Suprapubic skin (tissue), 4 donors: ENCODE measurements at regions not wholly inside any gene's neighbourhood (a gene's known extent, or its start where the extent isn't known, plus 50 kb on each side); places are given as distances from the start of the nearest gene placed in this dataset.

ENCODE experiments used
- DNase-seq, 2 donors: peaks; one replicate each; pipeline ENCODE4 v3.0.0-alpha.2; 2019; ENCODE audit warnings: low spot score in 2 of 2
- H3K27ac ChIP-seq: fragments of 200-600 bp; sonication (generic); one replicate; pipeline ENCODE4 v1.5.1; 2019
- H3K27me3 ChIP-seq: fragments of 200-600 bp; sonication (generic); one replicate; pipeline ENCODE4 v1.5.1; 2019
- H3K36me3 ChIP-seq: fragments of 200-600 bp; sonication (generic); one replicate; pipeline ENCODE4 v1.5.1; 2019
- H3K4me1 ChIP-seq: fragments of 200-600 bp; sonication (generic); one replicate; pipeline ENCODE4 v1.5.1; 2019
- H3K4me3 ChIP-seq: fragments of 200-600 bp; sonication (generic); one replicate; pipeline ENCODE4 v1.5.1; 2019; ENCODE audit warnings: mild to moderate bottlenecking
- H3K9me3 ChIP-seq: fragments of 200-600 bp; sonication (generic); one replicate; pipeline ENCODE4 v1.5.1; 2019
- EP300 ChIP-seq: sonication (generic); formaldehyde crosslinking; IDR thresholded peaks from one replicate; pipeline ENCODE4 v1.6.1; 2017; ENCODE audit warnings: antibody characterized with exemption
- POLR2A ChIP-seq, 2 donors: fragments of 450-650 bp; IDR thresholded peaks; one replicate each; pipeline ENCODE4 v1.6.1; 2017; ENCODE audit warnings: antibody characterized with exemption in 2 of 2, mild to moderate bottlenecking in 2 of 2, moderate library complexity in 2 of 2
- POLR2AphosphoS5 ChIP-seq, 3 donors: sonication (generic); formaldehyde crosslinking; IDR thresholded peaks; one replicate each; pipeline ENCODE4 v1.6.1; 2017; ENCODE audit warnings: antibody characterized with exemption in 3 of 3
- WGBS: methylation state at CpG from one replicate; pipeline ENCODE4 v1.1.5; 2018; 5-methylcytosine and 5-hydroxymethylcytosine counted together
- TF ChIP-seq, protein P1 (sequence below), 2 donors: fragments of 200-600 bp in 1 of 2; fragments of 450-650 bp in 1 of 2; sonication (generic) in 1 of 2; IDR thresholded peaks; one replicate each; pipeline ENCODE4 v1.5.1; 2016 to 2019; ENCODE audit warnings: antibody characterized with exemption in 2 of 2, mild to moderate bottlenecking in 1 of 2, moderate library complexity in 1 of 2

DNA sequence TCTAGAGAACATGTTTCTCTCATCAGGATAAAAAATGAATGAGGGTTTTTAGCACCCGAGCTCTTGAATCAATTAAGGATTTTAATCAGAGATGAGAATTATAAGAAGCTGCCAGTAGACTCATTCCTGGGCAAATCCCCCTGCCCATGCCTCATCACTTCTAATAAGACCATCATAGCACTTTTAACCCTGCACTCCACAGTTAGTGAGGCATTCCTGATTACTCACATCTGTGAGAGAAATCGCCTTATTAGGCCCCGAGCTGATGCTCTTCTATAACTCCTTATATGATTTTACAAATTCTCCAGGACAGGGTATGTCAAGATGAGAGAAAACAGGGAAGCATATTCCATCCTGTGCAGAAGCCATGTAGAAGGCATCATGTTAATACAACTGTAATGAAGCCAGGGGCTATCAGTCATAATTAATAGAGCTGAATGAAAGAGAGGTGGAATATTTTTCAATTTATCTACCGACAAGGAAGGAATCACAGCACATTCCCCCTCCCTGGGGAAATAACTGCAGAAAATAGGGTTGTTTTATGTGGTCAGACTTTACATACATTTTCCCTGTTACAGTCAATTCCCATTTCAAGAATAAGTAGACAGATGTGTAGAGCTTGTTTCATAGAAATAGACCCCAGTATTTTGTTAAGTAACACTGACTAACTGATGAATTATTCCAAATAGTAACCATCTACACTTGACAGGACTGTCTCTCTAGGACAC, 272.7 kb downstream of the HHIPL2 start:
- Histone ChIP-seq H3K9me3 (no peaks in the 10 kb centered on the region), H3K4me1 (no peaks in the 10 kb centered on the region), H3K4me3 (no peak overlapping the region), H3K27ac (no peak overlapping the region), H3K36me3 (no peaks in the 10 kb centered on the region), H3K27me3 (no peaks in the 10 kb centered on the region)
- no peak for TF ChIP-seq POLR2A (IDR thresholded peaks at IDR 0.05)
- no peak for TF ChIP-seq POLR2AphosphoS5 (IDR thresholded peaks at IDR 0.05)
- TF ChIP-seq EP300 = no peak
- TF ChIP-seq, protein P1, sequence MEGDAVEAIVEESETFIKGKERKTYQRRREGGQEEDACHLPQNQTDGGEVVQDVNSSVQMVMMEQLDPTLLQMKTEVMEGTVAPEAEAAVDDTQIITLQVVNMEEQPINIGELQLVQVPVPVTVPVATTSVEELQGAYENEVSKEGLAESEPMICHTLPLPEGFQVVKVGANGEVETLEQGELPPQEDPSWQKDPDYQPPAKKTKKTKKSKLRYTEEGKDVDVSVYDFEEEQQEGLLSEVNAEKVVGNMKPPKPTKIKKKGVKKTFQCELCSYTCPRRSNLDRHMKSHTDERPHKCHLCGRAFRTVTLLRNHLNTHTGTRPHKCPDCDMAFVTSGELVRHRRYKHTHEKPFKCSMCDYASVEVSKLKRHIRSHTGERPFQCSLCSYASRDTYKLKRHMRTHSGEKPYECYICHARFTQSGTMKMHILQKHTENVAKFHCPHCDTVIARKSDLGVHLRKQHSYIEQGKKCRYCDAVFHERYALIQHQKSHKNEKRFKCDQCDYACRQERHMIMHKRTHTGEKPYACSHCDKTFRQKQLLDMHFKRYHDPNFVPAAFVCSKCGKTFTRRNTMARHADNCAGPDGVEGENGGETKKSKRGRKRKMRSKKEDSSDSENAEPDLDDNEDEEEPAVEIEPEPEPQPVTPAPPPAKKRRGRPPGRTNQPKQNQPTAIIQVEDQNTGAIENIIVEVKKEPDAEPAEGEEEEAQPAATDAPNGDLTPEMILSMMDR (IDR thresholded peaks at IDR 0.05) = no peak
- 64% methylated on average over 4 of the region's 4 CpGs for WGBS
- no peak for DNase-seq

DNA sequence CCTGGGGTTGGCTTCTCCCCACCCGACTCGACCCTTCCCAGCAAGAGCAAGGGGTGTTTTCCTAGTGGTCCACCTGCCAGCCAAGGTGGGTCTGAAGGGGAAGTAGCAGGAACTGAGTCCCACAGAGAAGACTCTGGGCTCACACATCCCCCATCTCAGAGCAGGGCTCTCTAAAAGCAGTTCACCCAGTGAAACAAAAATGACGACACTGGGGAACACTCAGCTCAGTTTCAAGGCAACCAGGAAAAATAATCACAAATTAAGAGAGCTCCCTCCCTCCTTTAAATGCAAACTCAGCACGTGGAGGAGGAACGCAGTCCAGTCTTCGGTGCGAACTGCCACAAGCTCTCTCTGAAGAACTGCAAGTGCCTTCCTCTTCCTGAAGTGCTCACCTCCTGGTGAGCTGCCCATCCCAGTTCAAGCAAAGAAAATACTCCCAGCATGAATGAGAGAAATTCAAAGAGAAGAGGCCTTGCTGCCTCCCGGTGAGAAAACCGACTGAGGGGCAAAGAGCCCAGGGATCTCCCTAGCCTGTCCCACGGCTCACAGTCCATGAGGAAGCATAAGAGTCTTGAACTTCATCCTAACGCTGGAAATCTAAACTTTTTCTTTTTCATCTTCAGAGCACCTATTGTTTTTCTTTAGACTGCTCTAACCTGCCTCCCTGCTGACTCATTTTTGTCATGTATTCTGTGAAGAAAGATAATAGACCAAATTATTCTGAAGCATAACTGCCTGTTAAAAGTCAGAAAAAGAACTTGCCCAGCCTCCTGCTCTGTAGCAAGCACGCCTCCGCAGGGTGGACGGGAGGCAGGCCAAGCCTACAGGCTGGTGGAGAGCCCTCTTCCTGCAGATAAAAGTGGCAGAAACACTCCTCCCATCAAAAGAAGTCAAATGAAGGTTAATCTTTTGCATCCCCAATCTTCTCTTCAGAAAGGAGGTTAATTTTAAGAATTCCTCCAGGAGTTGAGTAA, 281.4 kb downstream of the HHIPL2 start:
- no peak for DNase-seq
- Histone ChIP-seq H3K4me3 (no peak overlapping the region), H3K27me3 (peaks cover 3% of the 10 kb centered on the region), H3K36me3 (no peaks in the 10 kb centered on the region), H3K27ac (no peak overlapping the region), H3K4me1 (no peaks in the 10 kb centered on the region), H3K9me3 (no peaks in the 10 kb centered on the region)
- no peak for TF ChIP-seq EP300
- TF ChIP-seq, protein P1 (IDR thresholded peaks at IDR 0.05) = no peak
- no peak for TF ChIP-seq POLR2A (IDR thresholded peaks at IDR 0.05)
- TF ChIP-seq POLR2AphosphoS5 (IDR thresholded peaks at IDR 0.05) = no peak
- WGBS = 73% methylated on average over 14 of the region's 14 CpGs

DNA sequence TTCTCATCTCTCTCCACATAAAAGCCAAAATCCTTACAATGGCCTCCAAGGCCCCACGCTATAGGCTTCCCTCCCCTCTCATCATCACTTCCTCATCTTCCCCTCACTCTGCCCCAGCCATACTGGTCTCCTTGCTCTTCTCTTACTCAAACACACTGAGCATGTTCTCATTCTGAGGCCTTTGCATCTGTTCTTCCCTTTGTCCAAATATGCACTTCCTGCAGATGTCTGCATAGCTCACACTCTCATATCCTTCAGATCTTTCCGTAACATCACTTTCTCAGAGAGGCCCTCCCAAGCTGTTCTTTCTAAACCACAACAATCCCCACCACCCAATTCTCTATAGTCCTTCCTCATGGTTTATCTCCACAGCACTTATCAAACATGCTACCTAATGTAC, 284.1 kb downstream of the HHIPL2 start:
- whole genome bisulfite sequencing = 83% methylated on average over 2 of the region's 2 CpGs
- Histone ChIP-seq H3K4me1 (no peaks in the 10 kb centered on the region), H3K36me3 (no peaks in the 10 kb centered on the region), H3K27me3 (peaks cover 3% of the 10 kb centered on the region), H3K4me3 (no peak overlapping the region), H3K9me3 (no peaks in the 10 kb centered on the region), H3K27ac (no peak overlapping the region)
- TF ChIP-seq EP300 (no peak), POLR2AphosphoS5 (IDR thresholded peaks at IDR 0.05) (no peak)
- TF ChIP-seq, protein P1 (IDR thresholded peaks at IDR 0.05) = no peak
- no peak for DNase-seq

DNA sequence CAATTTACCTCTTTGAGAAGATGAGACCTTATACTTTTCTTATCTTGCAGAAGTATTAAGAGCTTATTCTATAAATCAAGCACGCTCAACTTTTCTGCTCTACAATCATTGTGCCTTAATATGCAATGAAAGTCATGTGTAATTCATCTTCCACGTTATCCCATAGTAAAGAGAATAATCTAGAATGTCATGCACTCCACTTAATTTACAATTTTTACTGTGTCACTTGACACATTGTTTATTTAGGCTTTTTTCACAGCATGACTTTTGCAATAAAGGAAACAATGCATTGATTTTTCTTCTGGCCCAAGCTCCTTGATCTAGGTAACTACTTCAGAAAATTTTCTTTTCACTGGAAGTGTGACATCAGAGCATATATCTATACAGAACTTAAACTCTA, 290.9 kb downstream of the HHIPL2 start:
- no peak for TF ChIP-seq POLR2AphosphoS5 (IDR thresholded peaks at IDR 0.05)
- no peak for TF ChIP-seq EP300
- no peak for TF ChIP-seq POLR2A (IDR thresholded peaks at IDR 0.05)
- TF ChIP-seq, protein P1 (IDR thresholded peaks at IDR 0.05) = no peak
- DNase-seq = no peak
- no peaks in the 10 kb centered on the region for H3K27me3 ChIP-seq
- H3K4me3 ChIP-seq = no peak overlapping the region
- H3K4me1 ChIP-seq = no peaks in the 10 kb centered on the region
- WGBS = 50% methylated on average over 2 of the region's 2 CpGs
- no peak overlapping the region for H3K27ac ChIP-seq
- H3K36me3 ChIP-seq = no peaks in the 10 kb centered on the region
- H3K9me3 ChIP-seq = no peaks in the 10 kb centered on the region

DNA sequence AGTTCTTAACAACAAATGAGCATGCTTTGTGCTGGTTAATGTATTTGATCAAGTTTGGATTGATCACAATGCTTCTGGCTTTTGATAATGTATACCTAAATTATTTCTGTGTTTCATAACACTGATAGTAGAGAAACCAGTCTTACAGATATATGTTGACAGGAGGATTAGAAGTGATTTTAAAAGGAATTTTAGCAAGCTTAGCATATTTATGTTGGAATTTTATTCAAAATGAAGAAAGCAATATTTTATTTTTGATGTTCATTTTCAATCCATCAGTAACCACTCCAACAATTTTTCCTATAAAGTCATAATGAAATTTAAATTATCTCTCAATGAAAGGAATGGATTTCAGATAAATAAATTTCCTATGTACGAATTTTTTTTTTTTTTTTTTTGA, 291.8 kb downstream of the HHIPL2 start:
- 56% methylated on average over 1 of the region's 1 CpG for WGBS
- TF ChIP-seq POLR2A (IDR thresholded peaks at IDR 0.05) = no peak
- TF ChIP-seq, protein P1 (IDR thresholded peaks at IDR 0.05) = no peak
- TF ChIP-seq POLR2AphosphoS5 (IDR thresholded peaks at IDR 0.05) = no peak
- TF ChIP-seq EP300 = no peak
- Histone ChIP-seq H3K27ac (no peak overlapping the region), H3K4me3 (no peak overlapping the region), H3K36me3 (no peaks in the 10 kb centered on the region), H3K4me1 (no peaks in the 10 kb centered on the region), H3K27me3 (no peaks in the 10 kb centered on the region), H3K9me3 (no peaks in the 10 kb centered on the region)
- DNase-seq = no peak
